BJ (cell line): ENCODE measurements at regions not wholly inside any gene's neighbourhood (a gene's known extent, or its start where the extent isn't known, plus 50 kb on each side); places are given as distances from the start of the nearest gene placed in this dataset.
"Not testable (repeated sequence)": the region's sequence is repeated elsewhere in the genome, so short reads cannot be mapped to it uniquely, and the experiment has no call there.

Source experiments
- CTCF ChIA-PET: fragments of 350-600 bp; formaldehyde crosslinking; extraction: SDS; loops from one replicate; lab custom pipeline; 2021; ENCODE audit warnings: antibody characterized with exemption, inconsistent platforms; lab: Yijun Ruan, JAX
- POLR2A ChIA-PET: fragments of 300-600 bp; sonication (Branson Sonifier 250); formaldehyde crosslinking; extraction: SDS; loops from one replicate; lab custom pipeline; 2021; ENCODE audit warnings: antibody characterized with exemption; lab: Charles Lee
- DNase-seq: peaks from one replicate; pipeline ENCODE4 v3.0.0-alpha.2; 2011; ENCODE audit warnings: low read depth
- H3K27me3 ChIP-seq: 2 replicates; pipeline ENCODE4 v1.6.0; 2011; ENCODE audit warnings: low read length; ENCODE audit not compliant: control insufficient read depth, insufficient read depth
- H3K36me3 ChIP-seq: 2 replicates; pipeline ENCODE4 v1.5.1; 2011; ENCODE audit warnings: low read length; ENCODE audit not compliant: control insufficient read depth, insufficient read depth
- H3K4me3 ChIP-seq: 2 replicates; pipeline ENCODE4 v1.5.1; 2011; ENCODE audit warnings: low read depth, mild to moderate bottlenecking, control low read depth, low read length
- TF ChIP-seq, protein P1 (sequence below): IDR thresholded peaks from 2 replicates; pipeline ENCODE4 v1.5.1; 2011; ENCODE audit warnings: low read depth, mild to moderate bottlenecking, control low read depth, inconsistent platforms, low read length, moderate library complexity; ENCODE audit not compliant: insufficient read depth

DNA sequence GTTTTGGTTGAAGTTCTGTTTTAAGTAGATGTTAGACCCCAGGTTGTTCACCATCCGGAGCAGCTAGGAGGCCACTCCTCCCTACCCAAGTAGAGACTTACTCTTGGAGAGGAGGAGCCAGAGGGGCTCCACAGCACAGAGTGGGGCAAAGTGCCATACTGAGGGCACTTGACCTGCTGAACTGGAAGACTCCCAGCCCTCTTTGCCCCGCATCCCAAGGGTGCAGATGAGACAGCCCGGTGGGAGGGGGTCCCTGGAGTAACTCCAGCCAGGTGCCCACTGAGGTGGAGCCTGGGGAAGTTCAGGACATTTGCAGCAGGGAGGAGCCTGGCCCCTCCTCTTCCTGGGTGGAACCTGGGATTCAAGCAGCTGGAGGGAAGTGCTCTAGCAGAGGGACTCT lies 102.1 kb upstream of the GPR6 start:
- no peaks in the 10 kb centered on the region for H3K36me3 ChIP-seq
- H3K4me3 ChIP-seq: no peak overlapping the region
- CTCF ChIA-PET: no interaction called here
- no peak for DNase-seq
- TF ChIP-seq, protein P1, sequence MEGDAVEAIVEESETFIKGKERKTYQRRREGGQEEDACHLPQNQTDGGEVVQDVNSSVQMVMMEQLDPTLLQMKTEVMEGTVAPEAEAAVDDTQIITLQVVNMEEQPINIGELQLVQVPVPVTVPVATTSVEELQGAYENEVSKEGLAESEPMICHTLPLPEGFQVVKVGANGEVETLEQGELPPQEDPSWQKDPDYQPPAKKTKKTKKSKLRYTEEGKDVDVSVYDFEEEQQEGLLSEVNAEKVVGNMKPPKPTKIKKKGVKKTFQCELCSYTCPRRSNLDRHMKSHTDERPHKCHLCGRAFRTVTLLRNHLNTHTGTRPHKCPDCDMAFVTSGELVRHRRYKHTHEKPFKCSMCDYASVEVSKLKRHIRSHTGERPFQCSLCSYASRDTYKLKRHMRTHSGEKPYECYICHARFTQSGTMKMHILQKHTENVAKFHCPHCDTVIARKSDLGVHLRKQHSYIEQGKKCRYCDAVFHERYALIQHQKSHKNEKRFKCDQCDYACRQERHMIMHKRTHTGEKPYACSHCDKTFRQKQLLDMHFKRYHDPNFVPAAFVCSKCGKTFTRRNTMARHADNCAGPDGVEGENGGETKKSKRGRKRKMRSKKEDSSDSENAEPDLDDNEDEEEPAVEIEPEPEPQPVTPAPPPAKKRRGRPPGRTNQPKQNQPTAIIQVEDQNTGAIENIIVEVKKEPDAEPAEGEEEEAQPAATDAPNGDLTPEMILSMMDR: no peak
- peaks cover 2% of the 10 kb centered on the region; the same call in 1 of the 2 replicates for H3K27me3 ChIP-seq
- POLR2A ChIA-PET: no interaction called here

DNA sequence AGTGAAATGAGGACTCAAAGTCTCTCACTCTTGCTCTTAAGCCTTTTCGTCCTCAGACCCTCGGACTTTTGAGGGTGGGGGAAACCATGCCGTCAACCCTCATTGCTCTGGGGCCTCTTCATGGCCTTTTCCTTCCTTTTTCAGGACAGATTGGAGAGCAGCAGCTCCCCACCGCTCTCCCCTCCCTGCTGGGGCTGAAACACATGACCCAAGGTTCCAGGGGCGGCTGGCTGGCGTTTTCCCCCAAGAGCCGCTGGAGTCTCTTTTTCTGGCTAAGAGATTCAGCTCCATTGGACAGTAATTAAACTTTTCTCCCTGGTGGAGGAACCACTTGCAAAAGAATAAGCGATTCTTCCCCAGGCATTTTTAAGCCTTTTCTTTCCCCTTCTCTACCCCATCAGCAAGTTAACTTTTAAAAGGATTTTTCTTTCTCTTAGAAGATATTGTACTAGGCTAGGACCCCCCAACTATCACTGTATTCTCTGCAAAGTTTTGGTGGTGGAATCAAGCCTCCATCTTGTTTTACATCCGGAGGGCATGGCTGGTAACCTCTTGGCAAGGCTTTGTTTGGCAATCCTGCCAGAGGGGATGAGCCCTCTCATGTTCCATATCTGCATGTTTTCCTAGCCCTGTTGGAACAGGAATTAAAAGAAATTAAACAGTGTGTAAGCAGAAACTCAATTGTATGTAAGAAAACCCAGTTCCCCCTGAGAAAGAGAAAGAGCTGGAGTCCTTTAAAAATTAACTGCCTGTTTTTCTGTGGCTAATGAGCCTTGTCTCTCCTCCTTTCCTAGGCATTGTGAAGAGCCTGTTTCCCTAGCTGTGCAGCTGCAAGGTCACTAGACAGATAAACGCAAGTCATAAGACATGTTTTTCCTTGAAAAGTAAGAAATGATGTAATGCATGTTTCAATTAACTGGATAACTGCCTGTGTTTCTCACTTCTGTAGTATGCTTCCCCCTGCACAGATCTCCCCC lies 100.8 kb upstream of the GPR6 start:
- TF ChIP-seq, protein P1: no peak
- no peak for DNase-seq
- no peak overlapping the region for H3K4me3 ChIP-seq
- H3K36me3 ChIP-seq: no peaks in the 10 kb centered on the region
- peaks cover 2% of the 10 kb centered on the region; the same call in 1 of the 2 replicates for H3K27me3 ChIP-seq
- CTCF ChIA-PET: no interaction called here
- POLR2A ChIA-PET: no interaction called here

DNA sequence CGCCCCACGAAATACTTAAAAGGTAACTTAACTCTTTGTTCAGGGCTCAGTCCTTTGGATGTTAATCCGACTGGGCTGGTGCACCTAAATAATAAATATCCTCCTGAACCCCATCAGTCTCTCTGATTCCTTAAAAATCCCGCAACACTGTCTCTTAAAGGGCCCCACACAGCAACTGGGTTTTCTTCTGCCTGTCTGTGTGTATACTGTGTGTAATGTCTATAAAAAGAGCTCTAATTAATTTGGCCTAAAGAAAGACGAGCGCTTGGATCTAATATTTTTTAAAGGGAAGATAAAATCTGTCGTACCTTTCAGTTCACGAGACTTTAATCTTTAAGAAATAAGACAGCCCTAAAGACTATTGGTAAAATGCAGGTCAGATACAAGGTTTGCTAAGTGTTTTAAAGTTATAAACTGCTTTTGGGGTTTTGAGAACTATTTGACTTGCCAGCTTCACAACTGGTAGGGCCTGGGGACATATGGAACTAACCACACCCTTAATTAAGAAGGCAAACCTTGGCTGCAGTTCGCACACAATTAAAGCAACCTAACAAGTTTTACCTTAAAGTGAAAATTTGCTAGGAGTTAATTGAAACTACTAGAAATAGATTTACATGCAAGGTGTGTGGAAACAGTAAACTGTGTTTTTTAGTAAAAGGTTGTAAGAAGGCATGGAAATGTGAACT lies 100.0 kb upstream of the GPR6 start:
- H3K36me3 ChIP-seq, CTCF ChIA-PET, POLR2A ChIA-PET, H3K27me3 ChIP-seq, DNase-seq, H3K4me3 ChIP-seq: not testable (repeated sequence)

DNA sequence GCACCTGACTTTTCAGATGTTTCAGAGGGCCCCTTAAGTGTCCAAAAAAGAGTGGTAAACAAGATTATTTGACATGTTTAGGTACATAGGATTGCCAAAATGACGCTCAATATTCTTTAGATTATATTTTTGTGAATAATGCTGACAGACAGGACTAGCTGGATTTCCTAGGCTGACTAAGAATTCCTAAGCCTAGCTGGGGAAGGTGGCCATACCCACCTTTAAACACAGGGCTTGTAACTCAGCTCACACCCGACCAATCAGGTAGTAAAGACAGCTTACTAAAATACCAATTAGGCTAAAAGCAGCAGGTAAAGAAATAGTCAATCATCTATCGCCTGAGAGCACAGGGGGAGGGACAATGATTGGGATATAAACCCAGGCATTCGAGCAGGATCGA lies 99.0 kb upstream of the GPR6 start:
- CTCF ChIA-PET, POLR2A ChIA-PET, DNase-seq, H3K27me3 ChIP-seq, H3K4me3 ChIP-seq, H3K36me3 ChIP-seq: not testable (repeated sequence)

DNA sequence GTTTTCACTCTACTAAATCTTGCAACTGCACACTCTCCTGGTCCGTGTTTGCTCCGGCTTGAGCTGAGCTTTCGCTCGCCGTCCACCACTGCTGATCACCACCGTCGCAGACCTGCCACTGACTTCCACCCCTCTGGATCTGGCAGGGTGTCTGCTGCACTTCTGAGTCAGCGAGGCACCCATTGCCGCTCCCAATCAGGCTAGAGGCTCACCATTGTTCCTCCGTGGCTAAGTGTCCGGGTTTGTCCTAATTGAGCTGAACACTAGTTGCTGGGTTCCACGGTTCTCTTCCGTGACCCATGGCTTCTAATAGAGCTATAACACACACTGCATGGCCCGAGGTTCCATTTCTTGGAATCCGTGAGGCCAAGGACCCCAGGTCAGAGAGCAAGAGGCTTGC lies 98.6 kb upstream of the GPR6 start:
- ChIA-PET CTCF (no interaction called here), POLR2A (no interaction called here)
- H3K36me3 ChIP-seq: no peaks in the 10 kb centered on the region
- H3K4me3 ChIP-seq: no peak overlapping the region
- no peak for DNase-seq
- no peaks in the 10 kb centered on the region for H3K27me3 ChIP-seq
- TF ChIP-seq, protein P1: no peak

DNA sequence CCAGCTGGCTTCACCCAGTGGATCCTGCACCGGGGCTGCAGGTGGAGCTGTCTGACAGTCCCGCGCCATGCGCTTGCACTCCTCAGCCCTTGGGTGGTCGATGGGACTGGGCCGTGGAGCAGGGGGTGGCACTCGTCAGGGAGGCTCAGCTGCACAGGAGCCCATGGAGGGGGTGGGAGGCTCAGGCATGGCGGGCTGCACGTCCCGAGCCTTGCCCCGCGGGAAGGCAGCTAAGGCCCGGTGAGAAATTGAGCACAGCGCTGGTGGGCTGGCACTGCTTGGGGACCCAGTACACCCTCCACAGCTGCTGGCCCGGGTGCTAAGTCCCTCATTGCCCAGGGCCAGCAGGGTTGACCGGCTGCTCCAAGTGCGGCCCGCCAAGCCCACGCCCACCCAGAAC lies 97.0 kb upstream of the GPR6 start:
- DNase-seq, H3K4me3 ChIP-seq, CTCF ChIA-PET, H3K36me3 ChIP-seq, POLR2A ChIA-PET, H3K27me3 ChIP-seq: not testable (repeated sequence)

DNA sequence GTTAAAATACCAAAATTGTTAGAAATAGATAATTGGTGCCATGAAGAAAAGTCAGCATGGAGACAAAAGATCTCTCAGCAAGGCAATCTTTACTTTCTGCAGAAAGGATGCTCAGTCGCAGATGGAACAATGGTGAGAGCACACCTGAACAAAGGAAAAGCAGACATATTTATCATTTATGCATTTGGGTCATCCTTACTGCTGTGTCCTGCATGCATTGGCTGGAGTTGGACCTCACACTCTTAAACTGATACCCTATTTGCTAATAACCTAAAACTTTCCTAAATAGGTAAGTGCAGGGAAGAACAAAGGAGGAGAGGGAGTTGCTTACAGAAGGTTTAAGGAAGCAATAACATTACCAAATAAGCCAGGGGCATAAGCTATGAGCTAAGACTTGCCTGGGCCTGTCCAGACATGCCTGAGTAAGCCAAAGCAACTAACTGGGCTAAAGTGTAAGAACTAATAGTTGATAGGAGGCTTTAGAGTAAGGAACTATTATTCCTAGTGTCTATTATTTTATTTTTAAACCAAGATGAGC lies 96.1 kb upstream of the GPR6 start:
- CTCF ChIA-PET, H3K4me3 ChIP-seq, POLR2A ChIA-PET, DNase-seq, H3K36me3 ChIP-seq, H3K27me3 ChIP-seq: not testable (repeated sequence)
